HepG2 (cell line): ENCODE measurements at regions not wholly inside any gene's neighbourhood (a gene's known extent, or its start where the extent isn't known, plus 50 kb on each side); places are given as distances from the start of the nearest gene placed in this dataset.

Experiments
- ATAC-seq: fragments of 200-7000 bp; cut with Tn5 transposase; 3 replicates; pipeline ENCODE4 v1.9.1; 2020; ENCODE audit warnings: mild to moderate bottlenecking, moderate library complexity
- BruUV-seq: library from RNA; stranded (reverse); fragments of 400-500 nt; replicated peaks from 2 replicates; lab custom pipeline; 2021; lab: Mats Ljungman, UMichigan
- CTCF ChIA-PET: fragments of 300-600 bp; formaldehyde crosslinking; extraction: SDS; loops from one replicate; lab custom pipeline; 2021; ENCODE audit warnings: low total read pairs, inconsistent platforms, low intra/inter-chr PET ratio; lab: Yijun Ruan, JAX
- POLR2A ChIA-PET: fragments of 350-600 bp; sonication (Branson Sonifier 250); formaldehyde crosslinking; loops from one replicate; lab custom pipeline; 2020; ENCODE audit warnings: antibody characterized with exemption, inconsistent platforms; lab: Yijun Ruan, JAX
- DNase-seq: peaks from one replicate; pipeline ENCODE4 v3.0.0-alpha.2; 2015; ENCODE audit warnings: low spot score
- FAIRE-seq: peaks from 3 replicates; lab custom pipeline; 2011; peaks lifted over from hg19 to GRCh38; lab: Jason Lieb, UNC
- H2AFZ ChIP-seq: one replicate; pipeline ENCODE4 v1.6.1; 2011; ENCODE audit warnings: low read length, inconsistent platforms
- H3K27ac ChIP-seq: fragments of 300-600 bp; 3 replicates; pipeline ENCODE4 v1.8.0; 2011; ENCODE audit warnings: mixed run types, mild to moderate bottlenecking, mixed read lengths, low read length, inconsistent platforms; ENCODE audit not compliant: insufficient read depth; ENCODE audit errors: extremely low read length
- H3K27me3 ChIP-seq, 2 experiments: fragments of 200-600 bp in 1 of 2; 2 replicates in 1 of 2; 3 replicates in 1 of 2; pipeline versions ENCODE4 v1.6.0 to v1.8.0; 2011; ENCODE audit warnings: low read length in 2 of 2, mild to moderate bottlenecking in 2 of 2, moderate library complexity in 2 of 2, inconsistent platforms in 1 of 2; ENCODE audit not compliant: insufficient read depth in 2 of 2, control insufficient read depth in 1 of 2
- H3K36me3 ChIP-seq, 2 experiments: fragments of 200-600 bp in 1 of 2; replicated peaks in 1 of 2; 2 replicates in 1 of 2; 3 replicates in 1 of 2; pipeline versions ENCODE4 v1.5.1 to v1.8.0; 2011; ENCODE audit warnings: low read length in 2 of 2, inconsistent platforms in 1 of 2; ENCODE audit not compliant: insufficient read depth in 2 of 2, control insufficient read depth in 1 of 2
- H3K4me1 ChIP-seq: 2 replicates; pipeline ENCODE4 v1.5.1; 2012; ENCODE audit warnings: low read length, inconsistent platforms; ENCODE audit not compliant: insufficient read depth
- H3K4me2 ChIP-seq: 2 replicates; pipeline ENCODE4 v1.6.0; 2011; ENCODE audit warnings: low read depth, low read length, inconsistent platforms
- H3K4me3 ChIP-seq, 3 experiments: fragments of 200-600 bp in 1 of 3; sonication (generic), shearing (Covaris generic) in 1 of 3; replicated peaks in 1 of 3; 2 replicates each; pipeline ENCODE4 v1.5.1; 2011 to 2016; ENCODE audit warnings: low read length in 3 of 3, inconsistent platforms in 2 of 3, low read depth in 2 of 3, mild to moderate bottlenecking in 2 of 3, control low read depth in 1 of 3, mixed read lengths in 1 of 3; ENCODE audit not compliant: insufficient read depth in 1 of 3
- H3K79me2 ChIP-seq: one replicate; pipeline ENCODE4 v1.6.1; 2011; ENCODE audit warnings: low read length, inconsistent platforms; ENCODE audit not compliant: insufficient read depth
- H3K9ac ChIP-seq: 2 replicates; pipeline ENCODE4 v1.6.0; 2011; ENCODE audit warnings: mild to moderate bottlenecking, low read depth, low read length, inconsistent platforms; ENCODE audit not compliant: insufficient read depth
- H3K9me3 ChIP-seq: 2 replicates; pipeline ENCODE4 v1.5.1; 2012; ENCODE audit warnings: mild to moderate bottlenecking, low read length
- H4K20me1 ChIP-seq: 2 replicates; pipeline ENCODE4 v1.6.0; 2011; ENCODE audit warnings: inconsistent platforms, mild to moderate bottlenecking, low read length, moderate library complexity; ENCODE audit not compliant: insufficient read depth
- CREM ChIP-seq, 2 experiments: sonication (generic) in 1 of 2; formaldehyde crosslinking in 1 of 2; IDR thresholded peaks; 2 replicates each; pipeline versions ENCODE4 v1.4.0 to v1.6.1; 2016 to 2020; ENCODE audit warnings: antibody characterized with exemption in 1 of 2, mild to moderate bottlenecking in 1 of 2, missing genetic modification reagents in 1 of 2
- HNF4A ChIP-seq: sonication (generic); formaldehyde crosslinking; IDR thresholded peaks from 2 replicates; pipeline ENCODE4 v1.4.0; 2020; ENCODE audit warnings: missing genetic modification reagents
- JARID2 ChIP-seq: sonication (generic); formaldehyde crosslinking; IDR thresholded peaks from 2 replicates; pipeline ENCODE4 v1.8.1; 2023; ENCODE audit warnings: missing genetic modification reagents, inconsistent platforms; ENCODE audit not compliant: insufficient replicate concordance
- JUND ChIP-seq: sonication (generic); formaldehyde crosslinking; IDR thresholded peaks from 2 replicates; pipeline ENCODE4 v1.8.0; 2022; ENCODE audit warnings: mild to moderate bottlenecking, missing genetic modification reagents
- MTF2 ChIP-seq: sonication (generic); formaldehyde crosslinking; IDR thresholded peaks from 2 replicates; pipeline ENCODE4 v1.5.0; 2020; ENCODE audit warnings: missing genetic modification reagents, borderline replicate concordance
- NR0B2 ChIP-seq: sonication (generic); formaldehyde crosslinking; IDR thresholded peaks from 2 replicates; pipeline ENCODE4 v1.4.0; 2020; ENCODE audit warnings: mild to moderate bottlenecking, missing genetic modification reagents
- RORA ChIP-seq: sonication (generic); formaldehyde crosslinking; IDR thresholded peaks from 2 replicates; pipeline ENCODE4 v1.5.0; 2020; ENCODE audit warnings: mild to moderate bottlenecking, missing genetic modification reagents, moderate library complexity
- SP4 ChIP-seq: sonication (generic); formaldehyde crosslinking; IDR thresholded peaks from 2 replicates; pipeline ENCODE4 v1.8.1; 2023; ENCODE audit warnings: mild to moderate bottlenecking, missing genetic modification reagents
- SRY ChIP-seq: sonication (generic); formaldehyde crosslinking; IDR thresholded peaks from 2 replicates; pipeline ENCODE4 v1.8.0; 2022; ENCODE audit warnings: mild to moderate bottlenecking, missing genetic modification reagents
- ZFYVE20 ChIP-seq: sonication (generic); formaldehyde crosslinking; IDR thresholded peaks from 2 replicates; pipeline ENCODE4 v1.8.0; 2023; ENCODE audit warnings: low read depth, mild to moderate bottlenecking, moderate library complexity, missing genetic modification reagents, borderline replicate concordance
- ZKSCAN8 ChIP-seq: IDR thresholded peaks from 2 replicates; pipeline ENCODE4 v1.6.1; 2016; ENCODE audit warnings: borderline replicate concordance, missing genetic modification reagents, missing compliant biosample characterization
- ZNF20 ChIP-seq: sonication (generic); formaldehyde crosslinking; IDR thresholded peaks from 2 replicates; pipeline ENCODE4 v1.4.0; 2020; ENCODE audit warnings: mild to moderate bottlenecking, moderate library complexity, missing genetic modification reagents
- ZNF382 ChIP-seq: sonication (generic); formaldehyde crosslinking; IDR thresholded peaks from 2 replicates; pipeline ENCODE4 v1.5.0; 2020; ENCODE audit warnings: missing genetic modification reagents, mild to moderate bottlenecking, borderline replicate concordance
- ZNF609 ChIP-seq: sonication (generic); formaldehyde crosslinking; IDR thresholded peaks from 2 replicates; pipeline ENCODE4 v1.4.0; 2020; ENCODE audit warnings: mild to moderate bottlenecking, missing genetic modification reagents, borderline replicate concordance
- ZNF878 ChIP-seq: sonication (generic); formaldehyde crosslinking; IDR thresholded peaks from 2 replicates; pipeline ENCODE4 v1.8.1; 2023; ENCODE audit warnings: mild to moderate bottlenecking, missing genetic modification reagents, moderate library complexity
- WGBS: methylation state at CpG from one replicate; pipeline ENCODE4 v1.1.6; 2017; ENCODE audit warnings: low lambda C conversion rate; 5-methylcytosine and 5-hydroxymethylcytosine counted together
- in situ Hi-C: cut with HindIII; loops from 2 replicates; pipeline ENCODE4 v1.10.0; 2017; ENCODE audit warnings: low pct_unique_long_range_greater_than_20kb; ENCODE audit not compliant: extremely low pct_ligation_motif_present
- intact Hi-C: fragments of 100-400 bp; cut with micrococcal nuclease; formaldehyde crosslinking; loops from one replicate; pipeline ENCODE4 v1.10.0; 2022; ENCODE audit not compliant: unreplicated experiment

GRCh38 chr5:89384391-89384790, 501.4 kb upstream of the MEF2C start:
- Histone ChIP-seq H3K27ac (no peak overlapping the region), H3K36me3 (no peaks in the 10 kb centered on the region), H3K27me3 (no peaks in the 10 kb centered on the region), H3K9me3 (no peaks in the 10 kb centered on the region), H3K79me2 (no peaks in the 10 kb centered on the region), H3K4me1 (no peaks in the 10 kb centered on the region), H4K20me1 (no peaks in the 10 kb centered on the region), H3K9ac (no peak overlapping the region), H2AFZ (no peak overlapping the region), H3K4me3 (no peak overlapping the region), H3K4me2 (no peak overlapping the region)
- FAIRE-seq (no peak), ATAC-seq (no peak), DNase-seq (no peak)
- no peak for TF ChIP-seq RORA (CRISPR knock-in tag)
- TF ChIP-seq NR0B2 (CRISPR knock-in tag), result no peak
- TF ChIP-seq ZKSCAN8 (CRISPR knock-in tag), result no peak
- no peak for TF ChIP-seq MTF2 (CRISPR knock-in tag)
- TF ChIP-seq ZNF878 (CRISPR knock-in tag), result no peak
- no peak for TF ChIP-seq CREM (IDR thresholded peaks at IDR 0.05)
- TF ChIP-seq CREM (CRISPR knock-in tag; IDR thresholded peaks at IDR 0.05), result no peak
- TF ChIP-seq JUND (CRISPR knock-in tag), result no peak
- no peak for TF ChIP-seq HNF4A (CRISPR knock-in tag)
- ChIA-PET CTCF (no interaction called here), POLR2A (no interaction called here)
- WGBS, result 3% methylated on average over 5 of the region's 5 CpGs
- BruUV-seq, result no TSS peak
- intact Hi-C loops (no loop called here), in situ Hi-C loops (no loop called here)

- H3K9ac ChIP-seq, result no peak overlapping the region
- H3K27me3 ChIP-seq, result no peaks in the 10 kb centered on the region
- ChIA-PET CTCF (no interaction called here), POLR2A (no interaction called here)
- no peak for DNase-seq
- no TSS peak for BruUV-seq
- no peak overlapping the region for H3K4me2 ChIP-seq
- H3K9me3 ChIP-seq, result no peaks in the 10 kb centered on the region
- ATAC-seq, result no peak
- H3K4me3 ChIP-seq, result no peak overlapping the region
- no peaks in the 10 kb centered on the region for H3K79me2 ChIP-seq
- H3K4me1 ChIP-seq, result no peaks in the 10 kb centered on the region
- H2AFZ ChIP-seq, result no peak overlapping the region
- H3K27ac ChIP-seq, result no peak overlapping the region
- in situ Hi-C loops, result no loop called here
- FAIRE-seq, result no peak
- intact Hi-C loops, result no loop called here
- no peaks in the 10 kb centered on the region for H3K36me3 ChIP-seq
- no peaks in the 10 kb centered on the region for H4K20me1 ChIP-seq
- TF ChIP-seq SP4 (CRISPR knock-in tag) (no peak), ZNF382 (CRISPR knock-in tag) (no peak), ZFYVE20 (CRISPR knock-in tag) (no peak), ZNF609 (CRISPR knock-in tag) (no peak), JARID2 (no peak), SRY (CRISPR knock-in tag) (no peak), ZNF20 (no peak)
These were observed 497.7 kb upstream of the MEF2C start for GRCh38 chr5:89380635-89381034.
